ENCODE measurements at regions not wholly inside any gene's neighbourhood (a gene's known extent, or its start where the extent isn't known, plus 50 kb on each side); places are given as distances from the start of the nearest gene placed in this dataset.

DNA sequence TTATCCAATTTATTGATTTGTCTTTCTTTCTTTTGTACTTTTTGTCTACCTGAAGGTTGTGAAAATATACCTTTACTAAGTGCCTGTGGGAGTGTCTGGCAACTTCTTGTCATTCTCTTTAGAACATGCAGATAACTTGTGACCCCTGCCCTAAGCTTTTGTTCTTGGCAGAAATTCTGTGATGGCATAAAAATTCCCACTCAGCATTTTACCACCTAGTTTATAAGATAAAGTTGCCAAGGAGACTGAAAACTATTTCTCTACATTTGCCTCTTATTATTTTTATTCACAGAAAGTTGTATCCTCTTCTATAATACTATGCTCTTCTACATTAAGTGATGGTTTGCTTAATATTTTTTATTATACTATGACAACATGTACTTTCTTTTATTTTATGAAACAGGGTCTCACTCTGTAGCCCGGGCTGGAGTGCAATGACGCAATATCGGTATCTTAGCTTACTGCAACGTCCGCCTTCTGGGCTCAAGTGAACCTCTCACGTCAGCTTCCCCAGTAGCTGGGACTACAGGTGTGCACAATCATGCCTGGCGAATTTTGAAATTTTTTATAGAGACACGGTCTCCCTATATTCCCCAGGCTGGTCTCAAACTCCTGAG lies 683.5 kb downstream of the ANKRD7 start:
- TF ChIP-seq POLR2AphosphoS5 (IDR thresholded peaks at IDR 0.05; ENCODE audit: borderline replicate concordance, low read depth, low read length) (no peak), EZH2 (IDR thresholded peaks at IDR 0.05) (no peak), FOXP2 (optimal IDR thresholded peaks at IDR 0.05; ENCODE audit: control extremely low read depth, extremely low read length, insufficient read depth) (no peak)
